HUDEP-2 (cell line): ENCODE measurements at regions not wholly inside any gene's neighbourhood (a gene's known extent, or its start where the extent isn't known, plus 50 kb on each side); places are given as distances from the start of the nearest gene placed in this dataset.

Experiments used
- DNase-seq, 76 experiments: peaks; one replicate each; lab custom pipeline; 2025; ENCODE audit not compliant: unreplicated experiment in 76 of 76; lab: John Stamatoyannopoulos, UW

DNA sequence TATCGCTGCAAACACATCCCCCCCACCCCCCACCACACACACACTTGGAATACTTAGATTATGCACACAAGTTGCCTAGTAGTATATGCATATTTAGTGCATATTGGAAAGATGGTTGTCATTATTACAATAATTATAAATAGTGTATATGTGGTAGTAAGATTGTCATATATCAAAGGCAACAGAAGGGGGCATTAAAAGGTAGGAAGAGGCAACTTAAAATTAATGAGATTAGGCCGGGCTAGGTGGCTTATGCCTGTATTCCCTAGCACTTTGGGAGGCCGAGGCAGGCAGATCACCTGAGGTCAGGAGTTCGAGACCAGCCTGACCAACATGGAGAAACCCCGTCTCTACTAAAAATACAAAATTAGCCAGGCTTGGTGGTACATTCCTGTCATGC, 52.1 kb downstream of the GSC start:
- no peak for DNase-seq

DNA sequence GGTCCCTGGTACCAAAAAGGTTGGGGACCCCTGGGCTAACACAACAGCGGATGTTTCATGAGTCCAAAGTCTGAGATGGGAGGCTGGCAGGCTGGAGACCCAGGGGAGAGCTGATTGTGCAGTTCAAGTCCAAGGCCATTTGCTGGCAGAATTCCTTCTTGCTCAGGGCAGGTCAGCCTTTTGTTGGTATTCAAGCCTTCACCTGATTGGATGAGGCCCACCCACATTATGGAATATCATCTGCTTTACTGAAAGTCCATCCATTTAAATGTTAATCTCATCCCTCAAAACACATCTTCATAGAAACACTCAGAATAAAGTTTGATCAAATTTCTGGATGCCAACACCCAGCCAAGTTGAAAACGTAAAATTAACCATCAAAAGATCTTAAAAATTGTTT, 52.9 kb downstream of the GSC start:
- no peak for DNase-seq

DNA sequence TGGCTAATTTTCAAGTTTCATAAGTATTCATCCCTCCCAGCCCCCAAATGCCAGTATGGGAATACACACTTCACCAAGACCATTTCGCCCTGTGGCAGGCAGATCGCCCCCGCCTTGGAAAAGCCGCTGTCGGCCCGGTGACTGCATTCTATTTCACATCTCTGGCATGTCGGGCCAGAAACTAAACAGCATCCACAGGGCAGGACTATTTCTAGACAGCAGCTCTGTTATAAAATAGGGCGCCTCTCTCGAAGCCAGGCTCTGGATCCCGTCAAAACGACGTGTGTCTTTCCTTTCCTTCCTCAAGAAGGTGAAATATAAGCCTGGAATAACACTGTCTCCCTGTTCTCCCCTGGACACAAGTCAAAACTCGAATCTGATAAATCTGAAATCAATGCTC, 56.8 kb downstream of the GSC start:
- no peak for DNase-seq

DNA sequence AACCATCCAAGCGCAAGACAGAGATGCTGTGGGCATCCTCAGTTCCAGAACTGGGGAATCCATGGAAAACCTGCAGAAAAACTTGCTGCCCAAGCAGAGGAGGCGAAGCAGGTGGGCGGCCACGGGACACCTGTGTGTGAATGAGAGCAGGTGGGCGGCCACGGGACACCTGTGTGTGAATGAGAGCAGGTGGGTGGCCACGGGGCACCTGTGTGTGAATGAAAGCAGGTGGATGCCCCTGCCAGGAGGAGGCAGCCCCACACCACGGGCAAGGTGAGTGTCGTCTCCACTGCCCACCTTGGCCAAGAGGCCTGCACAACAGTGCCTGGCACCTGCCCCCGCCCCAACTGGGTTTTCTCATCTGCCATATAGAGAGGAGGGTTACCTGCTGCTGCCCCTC, 59.2 kb downstream of the GSC start:
- DNase-seq, result no peak

DNA sequence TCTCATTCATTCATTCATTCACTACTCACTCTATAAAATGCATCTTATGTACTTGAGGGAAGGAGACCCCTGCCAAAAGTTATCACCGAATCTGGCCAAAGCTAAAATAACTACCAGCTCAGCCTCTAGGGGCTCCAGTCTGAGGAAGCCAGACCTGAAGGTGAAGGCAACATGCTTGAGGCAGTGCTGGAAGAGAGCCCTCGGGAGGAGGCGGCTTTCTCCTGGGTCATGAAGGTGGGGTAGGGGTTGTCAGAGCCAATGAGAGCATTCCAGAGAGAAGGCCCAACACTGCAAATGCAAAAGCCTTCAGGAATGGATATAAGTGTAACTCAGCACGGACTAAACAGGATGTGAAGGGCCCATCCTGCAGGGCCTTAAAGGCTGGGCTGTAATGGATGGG, 62.4 kb downstream of the GSC start:
- peak in 1 of 76 experiments; percentile 1 for DNase-seq

DNA sequence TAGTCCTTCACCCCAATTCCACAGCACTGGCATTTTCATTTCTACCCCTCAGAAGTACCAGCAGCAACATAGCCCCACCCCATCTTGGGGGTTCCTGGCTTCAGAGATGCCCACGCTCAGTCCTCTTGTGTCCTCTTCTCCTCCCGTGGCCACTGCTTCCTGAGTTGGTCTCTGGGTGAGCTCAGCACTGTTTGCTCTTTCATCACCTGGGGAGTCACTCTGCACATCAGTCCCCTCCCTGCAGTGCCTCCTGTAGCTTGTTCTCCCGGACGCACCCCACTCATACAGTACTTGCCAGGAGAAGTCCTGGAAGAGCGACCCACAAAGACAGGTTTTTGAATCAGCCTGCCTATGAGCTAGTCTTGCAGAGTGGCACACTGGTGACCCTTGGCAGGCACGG, 63.8 kb downstream of the GSC start:
- DNase-seq, result peak in 1 of 76 experiments; percentile 3

DNA sequence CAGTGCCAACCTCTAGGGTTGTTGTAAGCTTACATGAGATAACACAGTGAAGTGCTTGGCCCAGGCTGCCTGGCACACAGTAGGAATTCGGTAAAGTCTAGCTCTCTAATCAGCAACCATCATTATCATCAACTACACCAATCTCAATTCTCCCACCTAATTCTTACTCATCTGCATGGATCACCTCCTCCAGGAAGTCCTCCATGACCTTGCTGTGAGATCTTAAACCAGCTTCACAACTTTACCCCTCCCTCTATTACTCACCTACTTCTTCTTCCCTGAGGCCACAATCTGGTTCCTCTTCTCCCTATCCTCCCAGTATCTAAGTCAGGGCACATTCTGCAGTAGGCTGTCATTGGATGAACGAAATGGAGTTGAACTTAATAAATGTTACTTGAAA, 67.3 kb downstream of the GSC start:
- peak in 1 of 76 experiments; percentile 1 for DNase-seq

DNA sequence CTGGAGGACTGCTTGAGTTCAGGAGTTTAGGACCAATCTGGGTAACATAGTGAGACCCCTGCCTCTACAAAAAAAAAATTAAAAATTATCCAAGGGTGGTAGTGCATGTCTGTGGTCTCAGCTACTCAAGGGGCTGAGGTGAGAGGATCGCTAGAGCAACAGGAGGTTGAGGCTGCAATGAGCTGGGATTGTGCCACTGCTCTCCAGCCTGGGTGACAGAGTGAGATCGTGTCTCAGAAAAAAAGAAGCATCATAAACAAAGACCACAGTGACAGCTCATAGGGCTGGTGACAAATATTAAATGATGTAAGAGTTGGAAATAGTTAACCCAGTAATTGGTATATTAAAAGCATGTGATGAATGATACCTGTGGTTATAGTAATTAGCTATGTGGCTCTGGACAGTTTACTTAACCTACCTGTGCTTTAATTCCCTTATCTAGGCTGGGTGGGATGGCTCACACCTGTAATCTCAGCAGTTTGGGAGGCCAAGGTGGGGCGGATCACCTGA, 68.0 kb downstream of the GSC start:
- no peak for DNase-seq

DNA sequence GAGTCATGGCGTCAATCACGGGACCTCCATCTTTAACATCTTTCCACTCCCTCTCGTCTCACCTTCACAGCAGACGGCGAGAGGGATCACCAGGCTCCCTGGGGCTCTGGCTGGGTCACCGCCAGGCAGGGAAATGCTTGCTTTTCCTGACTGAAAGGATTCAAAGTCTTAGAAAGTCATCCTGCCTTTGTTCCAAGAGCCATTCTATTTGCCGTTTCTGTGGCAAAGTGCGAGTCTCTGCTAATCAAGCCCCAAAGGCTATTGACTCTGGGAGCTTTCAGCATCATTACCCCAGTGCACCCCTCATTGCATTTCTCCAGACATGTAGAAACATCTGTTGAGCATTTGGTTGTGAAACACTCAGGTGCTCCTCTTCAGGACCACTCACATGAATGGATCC, 69.6 kb downstream of the GSC start:
- no peak for DNase-seq

DNA sequence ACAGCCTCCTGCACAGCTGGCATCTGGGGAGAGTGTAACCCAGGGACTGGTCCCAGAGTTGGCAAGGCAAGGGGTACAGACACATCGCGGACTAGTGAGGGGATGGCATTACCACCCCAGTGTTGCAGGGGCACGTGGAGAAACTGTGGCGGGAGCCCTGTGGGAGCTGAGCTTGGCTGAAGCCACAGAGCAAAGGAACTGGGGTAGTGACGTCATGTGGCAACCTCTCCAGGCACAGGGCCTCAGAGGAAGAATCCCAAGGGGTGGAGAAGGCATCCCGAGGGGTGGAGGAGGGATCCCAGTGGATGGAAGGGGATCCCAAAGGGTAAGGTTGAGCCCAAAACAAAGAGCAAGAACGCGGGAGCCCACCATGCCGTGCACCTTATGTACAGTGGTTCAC, 70.1 kb downstream of the GSC start:
- DNase-seq, result no peak

DNA sequence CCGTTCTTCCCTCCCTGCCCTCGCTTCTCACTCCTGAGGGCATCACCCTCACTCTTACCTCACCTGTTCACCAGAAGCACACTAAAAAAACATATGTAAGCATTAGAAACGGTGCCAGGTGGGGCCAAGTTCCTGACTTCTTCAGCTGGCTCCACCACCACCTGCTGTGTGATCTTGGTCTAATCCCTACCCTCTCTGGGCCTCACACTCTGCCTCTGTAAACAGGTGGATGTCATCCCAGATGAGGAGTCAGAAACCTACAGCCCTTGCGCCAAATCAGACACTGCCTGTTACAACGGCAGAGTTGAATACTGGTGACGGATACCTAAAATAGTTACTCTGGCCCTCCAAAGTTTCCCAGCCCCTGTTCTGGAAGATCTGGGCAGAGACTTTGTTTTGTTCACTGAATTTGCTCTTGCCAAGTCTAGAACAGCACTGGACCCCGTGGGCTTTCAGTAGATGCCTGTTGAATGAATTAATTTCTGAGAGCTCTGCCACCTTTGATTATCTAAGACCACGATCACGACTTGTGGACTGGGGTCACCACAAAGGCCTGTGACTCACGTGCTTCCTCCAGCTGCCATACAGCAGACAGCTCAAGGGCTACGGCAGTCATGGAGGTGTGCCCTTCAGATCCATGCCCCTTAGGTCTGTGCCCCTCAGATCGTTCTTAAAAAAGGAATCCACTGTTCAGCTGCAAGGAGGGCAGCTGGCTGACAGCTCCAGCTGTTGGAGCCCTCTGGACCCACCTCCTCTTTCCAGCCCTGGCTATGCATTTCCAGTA, 71.9 kb downstream of the GSC start:
- DNase-seq, result no peak

DNA sequence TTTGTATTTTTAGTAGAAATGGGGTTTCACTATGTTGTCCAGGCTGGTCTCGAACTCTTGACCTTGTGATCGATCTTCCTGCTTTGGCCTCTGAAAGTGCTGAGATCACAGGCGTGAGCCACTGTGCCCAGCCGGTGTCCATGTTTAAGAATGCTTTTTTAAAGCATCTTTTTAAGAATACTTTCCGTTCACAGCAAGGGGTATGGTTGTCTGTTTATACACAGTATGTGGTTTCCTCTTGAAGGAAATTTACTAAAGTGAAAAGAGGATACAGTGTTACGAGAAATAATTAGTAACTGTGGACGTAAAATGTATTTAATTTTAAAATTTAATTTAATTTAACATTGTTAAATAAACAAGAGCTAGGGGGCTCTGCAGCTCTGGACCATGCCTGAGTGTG, 73.4 kb downstream of the GSC start:
- DNase-seq, result no peak

DNA sequence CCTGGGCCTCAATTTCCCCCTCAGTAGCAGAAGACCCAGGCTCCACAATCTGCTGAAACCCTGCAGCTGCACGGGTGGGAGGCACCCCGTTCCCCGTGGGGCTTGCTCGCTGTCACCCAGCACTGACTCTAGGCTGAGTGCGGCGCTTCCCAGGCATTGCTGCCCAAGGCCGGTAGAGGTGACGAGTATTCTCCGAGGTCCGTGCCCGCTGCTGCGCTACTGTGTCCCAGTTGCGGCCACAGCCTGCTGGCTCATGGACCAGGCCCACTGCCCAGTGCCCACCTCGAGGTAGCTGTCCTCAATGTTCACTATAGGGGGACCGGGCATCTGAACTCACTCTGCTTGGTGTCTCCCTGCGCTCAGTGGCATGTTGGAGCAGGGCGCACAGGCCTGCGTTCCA, 74.7 kb downstream of the GSC start:
- DNase-seq, result no peak

DNA sequence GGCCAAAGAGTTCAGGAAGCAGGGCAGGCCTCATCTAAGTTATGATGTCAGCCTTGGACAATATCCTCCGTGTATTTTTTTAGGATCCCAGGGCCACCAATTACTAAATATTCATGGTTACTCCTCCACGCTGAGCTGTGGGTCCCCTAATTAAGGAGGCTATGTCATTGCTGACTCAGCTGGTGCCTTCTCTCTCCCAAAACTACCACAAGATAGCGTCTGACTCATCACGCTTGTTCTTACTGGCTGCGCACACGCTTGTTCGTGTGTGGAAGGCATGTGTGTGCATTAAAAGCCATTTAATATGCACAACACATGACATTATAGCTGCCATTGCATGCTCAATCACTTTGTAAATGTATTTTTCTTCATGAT, 78.3 kb downstream of the GSC start:
- DNase-seq, result no peak

DNA sequence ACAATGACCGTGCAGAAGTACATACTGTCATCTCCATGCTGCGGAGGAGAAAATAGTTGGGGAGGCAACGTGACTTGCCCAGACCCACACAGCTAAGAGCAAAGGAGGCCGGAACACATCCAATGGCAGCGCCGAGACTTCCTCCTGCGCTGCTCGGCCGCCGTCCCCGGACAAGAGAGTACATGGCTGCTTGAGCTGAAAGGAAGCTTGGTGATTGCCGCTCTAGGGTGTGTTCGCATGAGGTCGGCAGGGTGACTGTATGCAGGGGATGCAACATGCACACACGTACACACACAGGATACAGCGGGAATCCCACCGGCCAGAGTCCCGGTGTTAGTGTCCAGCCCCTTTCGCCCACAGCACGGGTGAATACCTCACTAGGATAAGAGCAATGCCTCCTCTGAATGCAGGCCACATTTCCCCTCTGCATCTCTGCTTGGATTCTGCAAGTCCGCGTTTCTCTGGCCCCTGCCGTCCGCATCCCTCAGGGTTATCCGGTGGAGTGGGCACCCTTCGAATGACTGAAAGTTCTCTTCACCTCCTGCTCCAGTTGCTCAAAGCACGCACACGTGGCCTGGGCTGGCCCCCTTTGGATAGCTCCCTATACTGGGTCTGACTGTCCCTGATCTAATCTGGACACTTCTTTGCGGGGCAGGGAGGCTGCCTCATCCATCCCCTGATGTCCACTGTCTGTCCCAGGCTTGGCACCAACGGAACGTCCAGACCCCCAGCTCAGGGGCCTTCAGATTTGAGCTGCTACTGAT, 78.8 kb downstream of the GSC start:
- no peak for DNase-seq

DNA sequence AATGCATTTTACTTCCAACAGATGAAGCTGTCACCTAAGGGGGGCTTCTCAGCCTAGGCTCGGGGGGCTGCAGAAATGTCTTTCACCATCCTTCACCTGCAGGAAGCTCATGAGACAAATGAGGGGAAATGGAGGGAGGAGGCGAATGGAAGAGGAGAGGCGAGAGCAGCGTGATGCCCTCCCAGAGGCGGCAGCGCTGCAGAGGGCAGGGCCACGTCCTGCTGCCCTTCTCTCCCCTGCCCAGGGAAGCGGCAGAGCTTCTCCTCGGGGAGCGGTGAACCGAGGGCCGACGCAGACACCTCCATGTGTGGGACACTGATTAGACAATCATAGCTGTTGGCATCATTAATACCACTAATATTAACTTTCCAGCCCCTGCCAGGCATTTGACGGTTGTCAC, 78.3 kb downstream of the SERPINA3 start:
- no peak for DNase-seq

DNA sequence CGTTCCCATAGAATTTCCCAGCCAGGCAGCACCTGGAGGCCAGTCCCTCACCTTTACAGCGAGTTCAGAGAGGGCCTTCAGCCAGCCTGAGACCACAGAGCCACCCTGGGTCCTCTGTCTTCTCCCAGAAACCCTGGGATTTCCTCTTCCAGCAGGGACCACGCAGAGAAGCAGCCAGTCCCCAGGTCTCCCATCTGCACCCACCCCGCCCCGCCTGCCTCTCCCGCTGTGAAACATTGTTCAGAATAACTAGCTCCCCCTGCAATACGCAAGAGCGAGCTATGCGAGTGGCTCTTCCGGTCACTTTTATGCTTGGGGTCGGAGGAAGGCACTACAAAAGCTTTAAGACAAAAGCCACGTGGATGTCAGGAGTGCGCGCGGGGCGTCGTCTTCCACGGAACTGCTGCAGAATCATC, 77.8 kb downstream of the SERPINA3 start:
- no peak for DNase-seq

DNA sequence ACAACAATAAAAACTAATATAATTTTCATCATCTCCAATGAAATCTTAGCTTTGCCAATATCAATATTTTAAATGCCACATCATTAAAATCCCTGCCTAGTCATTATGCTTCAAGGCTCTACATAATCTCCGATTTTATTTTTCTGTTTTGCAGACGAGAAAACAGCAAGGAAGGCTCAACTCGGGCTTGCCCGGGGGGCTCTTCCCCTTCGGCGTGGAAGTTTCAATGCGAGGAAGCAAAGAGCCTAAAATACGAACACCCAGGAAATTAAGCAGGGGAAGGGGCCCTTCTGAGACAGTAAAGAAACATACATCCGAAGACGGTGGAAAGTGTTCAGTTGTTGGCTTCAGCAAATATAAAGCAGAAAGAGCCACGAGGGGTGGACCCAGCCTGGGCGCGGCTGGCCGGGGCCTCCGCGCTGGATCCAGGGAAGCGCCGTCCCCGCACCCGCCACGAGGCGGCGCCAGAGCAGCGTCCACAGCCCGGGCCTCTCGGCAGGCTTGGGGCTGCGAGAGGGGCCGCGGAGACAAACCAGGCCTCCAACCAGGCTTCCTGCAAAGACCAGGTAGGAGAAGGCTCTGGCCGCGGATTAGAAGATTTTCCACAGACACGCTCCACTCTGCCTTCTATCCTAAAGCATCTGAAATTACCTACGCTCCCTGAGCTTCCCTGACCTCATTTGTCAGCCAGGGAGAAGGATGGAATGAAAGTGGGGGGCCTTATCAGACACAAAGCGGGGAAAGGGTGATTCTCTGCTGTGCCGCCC, 77.2 kb downstream of the SERPINA3 start:
- peak in 37 of 76 experiments; percentile 1 to 54 (median 20) for DNase-seq

DNA sequence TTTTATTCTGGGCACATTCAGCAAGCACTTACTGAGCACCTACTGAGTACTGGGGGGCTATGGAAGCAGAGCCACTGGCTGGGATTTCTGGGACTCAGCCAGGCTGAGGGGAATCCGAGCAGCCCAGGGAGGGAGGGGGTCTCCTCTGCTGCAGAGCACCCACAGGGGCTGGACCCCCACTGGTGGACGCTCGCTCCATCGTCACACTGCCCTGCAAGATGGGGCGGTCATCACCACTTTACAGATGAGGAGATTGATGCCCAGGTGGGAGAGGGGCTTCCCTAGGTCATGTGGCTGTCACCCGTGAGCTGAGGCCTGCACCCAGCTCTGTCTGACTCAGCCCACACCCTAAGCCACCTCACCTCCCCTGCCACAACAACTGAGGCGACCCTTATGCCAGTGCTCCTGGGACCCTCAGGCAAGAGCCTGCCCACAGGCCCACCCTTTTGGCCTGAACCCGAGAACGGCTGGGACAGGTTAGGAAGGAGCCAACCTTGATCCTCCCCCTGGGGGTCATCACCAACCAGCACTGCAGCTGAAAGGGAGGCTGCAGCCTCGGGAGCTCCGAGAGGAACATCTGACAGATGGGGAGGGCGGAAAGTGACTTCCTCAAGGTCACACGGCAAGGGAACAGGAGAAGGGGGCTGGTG, 74.4 kb downstream of the SERPINA3 start:
- no peak for DNase-seq

DNA sequence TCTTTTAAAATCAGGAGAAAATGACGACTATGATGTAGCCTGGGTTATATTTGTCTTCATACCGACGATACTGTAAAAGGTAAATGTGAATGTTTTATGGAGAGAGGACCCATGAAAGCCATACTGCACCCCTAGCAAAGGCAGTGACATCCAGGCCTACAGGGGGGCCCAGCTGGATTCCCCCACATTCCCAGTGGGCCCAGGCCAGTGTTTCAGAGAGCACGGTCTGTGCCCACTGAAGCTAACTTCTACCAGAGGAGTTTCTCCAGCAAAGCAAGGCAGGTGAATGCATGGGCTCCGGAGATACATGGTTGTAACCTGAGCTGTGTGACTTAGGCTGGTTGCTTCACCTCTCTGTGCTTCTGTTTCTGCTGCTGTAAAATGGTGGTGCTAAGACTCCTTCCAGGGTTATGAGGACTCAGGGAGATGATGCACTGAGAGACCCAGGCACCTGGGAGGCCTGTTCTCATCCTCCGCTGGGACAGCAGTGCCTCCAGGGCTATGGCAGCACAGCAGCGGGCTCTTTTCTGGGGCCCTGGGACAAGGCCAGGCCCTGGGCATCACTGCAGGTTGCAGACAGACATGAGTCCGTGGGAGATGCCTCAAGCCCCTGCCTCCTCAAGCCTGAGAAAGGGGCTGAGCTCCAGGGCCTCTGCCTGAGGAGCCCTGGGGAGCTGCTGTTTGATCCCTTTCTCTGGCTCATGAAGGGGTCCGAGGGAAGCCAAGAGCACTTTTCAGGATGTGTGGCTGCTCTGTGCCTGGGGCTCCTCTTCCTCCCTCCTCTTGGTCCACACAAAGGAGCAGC, 73.7 kb downstream of the SERPINA3 start:
- DNase-seq, result no peak
